ENCODE measurements at regions not wholly inside any gene's neighbourhood (a gene's known extent, or its start where the extent isn't known, plus 50 kb on each side); places are given as distances from the start of the nearest gene placed in this dataset.

DNA sequence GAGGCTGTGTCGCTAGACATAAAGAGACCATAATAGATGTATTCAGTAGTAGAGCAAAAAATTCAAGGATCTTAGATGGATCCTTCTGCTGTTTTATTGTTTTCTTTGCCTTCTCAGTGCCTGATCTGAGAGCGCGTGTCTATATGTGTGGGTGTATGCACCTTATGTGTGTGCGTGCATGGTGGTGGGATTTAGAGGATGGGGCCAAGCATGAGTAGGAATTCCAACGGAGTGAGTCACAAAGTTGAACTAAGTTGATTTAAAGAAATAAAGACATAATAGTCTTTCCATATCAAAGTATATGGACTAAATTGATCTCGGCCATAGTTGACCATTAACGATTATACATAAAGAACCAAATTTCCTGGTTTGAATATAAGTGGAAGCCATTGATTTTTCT, 178.7 kb downstream of the CYYR1 start:
- TF ChIP-seq REST (IDR thresholded peaks at IDR 0.05; ENCODE audit: low read depth): no peak
- TF ChIP-seq RAD21 (IDR thresholded peaks at IDR 0.05; ENCODE audit: low read depth): no peak
- no peak for TF ChIP-seq TEAD4 (IDR thresholded peaks at IDR 0.05)
- TF ChIP-seq TCF12 (IDR thresholded peaks at IDR 0.05; ENCODE audit: low read depth): no peak
- TF ChIP-seq NFIC (IDR thresholded peaks at IDR 0.05): no peak
- TF ChIP-seq EP300 (IDR thresholded peaks at IDR 0.05; ENCODE audit: borderline replicate concordance): no peak
- no peak for TF ChIP-seq ZBTB7A (IDR thresholded peaks at IDR 0.05; ENCODE audit: low read depth)
- TF ChIP-seq CEBPB (IDR thresholded peaks at IDR 0.05): no peak
- no peak for TF ChIP-seq EGR1 (IDR thresholded peaks at IDR 0.05)
- no peak for TF ChIP-seq MAX (IDR thresholded peaks at IDR 0.05)
- no peak for TF ChIP-seq YY1 (IDR thresholded peaks at IDR 0.05; ENCODE audit: low read depth)
- no peak for TF ChIP-seq CREB1 (IDR thresholded peaks at IDR 0.05; ENCODE audit: low read depth)
- TF ChIP-seq USF1 (IDR thresholded peaks at IDR 0.05): no peak
- no peak for TF ChIP-seq FOXM1 (IDR thresholded peaks at IDR 0.05; ENCODE audit: borderline replicate concordance, low read depth)
- no peak for TF ChIP-seq TAF1 (IDR thresholded peaks at IDR 0.05; ENCODE audit: low read depth)

DNA sequence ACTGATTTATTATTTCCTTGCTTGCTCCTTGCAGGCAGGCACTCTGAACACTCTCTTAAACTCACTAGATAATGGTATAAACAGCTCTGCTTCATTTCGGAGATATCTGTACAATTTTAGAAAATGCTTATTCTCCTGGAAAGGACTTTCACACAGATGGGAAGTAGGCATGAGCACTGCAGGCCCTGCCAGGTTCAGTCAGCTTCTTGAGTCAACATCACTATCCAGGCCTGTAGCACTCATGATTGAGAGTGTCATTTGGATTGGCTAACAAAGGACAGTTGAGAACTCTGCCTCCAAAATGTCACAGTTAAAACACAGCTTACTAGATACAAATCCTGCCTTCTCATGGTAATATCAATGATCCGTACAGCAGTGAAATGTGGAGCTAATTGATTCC, 181.9 kb downstream of the CYYR1 start:
- TF ChIP-seq TCF12 (IDR thresholded peaks at IDR 0.05; ENCODE audit: low read depth): no peak
- no peak for TF ChIP-seq CREB1 (IDR thresholded peaks at IDR 0.05; ENCODE audit: low read depth)
- TF ChIP-seq EP300 (IDR thresholded peaks at IDR 0.05; ENCODE audit: borderline replicate concordance): no peak
- TF ChIP-seq TEAD4 (IDR thresholded peaks at IDR 0.05): no peak
- TF ChIP-seq TAF1 (IDR thresholded peaks at IDR 0.05; ENCODE audit: low read depth): no peak
- no peak for TF ChIP-seq FOXM1 (IDR thresholded peaks at IDR 0.05; ENCODE audit: borderline replicate concordance, low read depth)
- no peak for TF ChIP-seq MAX (IDR thresholded peaks at IDR 0.05)
- TF ChIP-seq CEBPB (IDR thresholded peaks at IDR 0.05): no peak
- no peak for TF ChIP-seq RAD21 (IDR thresholded peaks at IDR 0.05; ENCODE audit: low read depth)
- no peak for TF ChIP-seq REST (IDR thresholded peaks at IDR 0.05; ENCODE audit: low read depth)
- TF ChIP-seq EGR1 (IDR thresholded peaks at IDR 0.05): no peak
- no peak for TF ChIP-seq USF1 (IDR thresholded peaks at IDR 0.05)
- no peak for TF ChIP-seq YY1 (IDR thresholded peaks at IDR 0.05; ENCODE audit: low read depth)
- TF ChIP-seq ZBTB7A (IDR thresholded peaks at IDR 0.05; ENCODE audit: low read depth): no peak
- no peak for TF ChIP-seq NFIC (IDR thresholded peaks at IDR 0.05)

DNA sequence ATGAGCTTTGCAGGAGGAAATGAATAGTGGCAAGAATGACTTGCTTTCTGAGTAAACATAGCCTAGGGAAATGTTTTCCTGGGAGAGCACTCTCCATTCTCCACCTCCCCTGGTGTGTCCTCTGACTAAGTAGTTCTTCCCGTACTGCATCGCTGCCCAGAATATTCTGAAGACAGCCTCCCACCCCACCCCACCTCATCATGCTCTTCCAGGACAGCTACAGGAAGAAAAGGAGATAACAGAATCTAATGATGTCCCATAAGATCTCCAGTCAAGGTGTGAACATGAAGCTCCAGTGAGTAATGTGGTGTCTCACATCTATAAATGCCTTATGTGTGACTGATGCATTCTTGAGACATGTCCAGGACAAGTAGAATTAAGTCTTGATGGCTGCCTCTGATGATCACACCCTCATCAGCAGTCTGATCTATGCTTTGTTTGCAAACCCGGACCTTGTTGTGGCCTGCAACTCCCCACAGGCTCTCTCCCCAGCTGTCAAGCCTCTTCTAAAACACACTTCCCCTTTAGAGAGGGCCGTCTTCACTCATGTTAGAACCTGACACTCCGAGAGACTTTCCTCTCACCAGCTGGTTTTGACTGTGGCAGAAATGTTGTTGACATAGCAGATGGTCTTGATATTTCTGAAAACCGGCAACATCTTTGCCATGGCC, 183.0 kb downstream of the CYYR1 start:
- no peak for TF ChIP-seq NFIC (IDR thresholded peaks at IDR 0.05)
- 0 out of 2 replicates have a peak, but pooled peaks have one; percentile 13 for TF ChIP-seq TEAD4 (IDR thresholded peaks at IDR 0.05)

- TF ChIP-seq CEBPB (IDR thresholded peaks at IDR 0.05): peak; percentile 47; the same call in 1 of the 2 replicates
- TF ChIP-seq REST (IDR thresholded peaks at IDR 0.05; ENCODE audit: low read depth): no peak
- TF ChIP-seq RAD21 (IDR thresholded peaks at IDR 0.05; ENCODE audit: low read depth): no peak
Observed at GRCh38 chr21:26388731-26389231, 184.3 kb downstream of the CYYR1 start.

DNA sequence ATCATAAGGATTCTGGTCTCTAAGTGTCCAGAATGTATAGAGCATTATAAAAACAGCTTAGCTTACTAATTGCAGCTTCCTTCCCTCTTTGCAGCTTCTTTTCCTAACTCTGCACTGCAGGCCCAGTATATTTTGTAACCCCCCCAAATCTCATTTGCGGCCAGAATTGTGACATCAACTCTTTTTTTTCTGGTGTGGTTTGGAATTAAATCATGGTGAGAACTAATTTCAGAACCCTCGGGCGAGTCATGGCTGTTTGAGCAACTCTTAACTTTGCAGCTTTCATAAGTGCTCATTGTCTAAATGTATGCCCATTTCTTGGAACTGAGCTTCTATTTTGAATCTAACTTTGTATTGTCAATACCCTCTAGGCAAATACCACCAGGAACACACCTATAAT, 187.4 kb downstream of the CYYR1 start:
- TF ChIP-seq RAD21 (IDR thresholded peaks at IDR 0.05; ENCODE audit: low read depth): no peak
- no peak for TF ChIP-seq CEBPB (IDR thresholded peaks at IDR 0.05)
- no peak for TF ChIP-seq TEAD4 (IDR thresholded peaks at IDR 0.05)

Data from Ishikawa (cell line).